ENCODE measurements at regions not wholly inside any gene's neighbourhood (a gene's known extent, or its start where the extent isn't known, plus 50 kb on each side); places are given as distances from the start of the nearest gene placed in this dataset.

GRCh38 chr6:21844120-21844917 lies 250.8 kb downstream of the SOX4 start:
- Histone ChIP-seq H2AFZ (ENCODE audit: low read depth) (no peak overlapping the region), H3K9ac (no peak overlapping the region), H4K20me1 (ENCODE audit: insufficient read depth) (no peaks in the 10 kb centered on the region), H3K9me2 (no peaks in the 10 kb centered on the region), H3K4me3 (ENCODE audit: low read depth in 2 of 2, low read length in 1 of 2) (no peak overlapping the region), H3K4me1 (ENCODE audit: control insufficient read depth in 1 of 2, insufficient read depth in 2 of 2, low read depth in 1 of 2, low read length in 1 of 2) (peaks cover 3 to 20% of the 10 kb centered on the region in 2 experiments; a peak in 1 of 4 replicates), H3K36me3 (replicated peaks in 1 of 2; ENCODE audit: control insufficient read depth in 1 of 2, insufficient read depth in 2 of 2, low read length in 1 of 2) (no peaks in the 10 kb centered on the region), H3K4me2 (no peak overlapping the region), H3K27ac (ENCODE audit: low read depth in 2 of 2, low read length in 1 of 2) (peak overlapping the region in 1 of 2 experiments; percentile 30; a peak in 1 of 4 replicates), H3K79me2 (ENCODE audit: insufficient read depth) (no peaks in the 10 kb centered on the region; the same call in 1 of the 2 replicates), H3K27me3 (ENCODE audit: insufficient read depth) (no peaks in the 10 kb centered on the region), H3F3A (replicated peaks; ENCODE audit: insufficient read depth) (peaks cover 20% of the 10 kb centered on the region), H3K9me3 (no peaks in the 10 kb centered on the region)
- 95% methylated on average over 9 of the region's 10 CpGs for WGBS (ENCODE audit: low lambda C conversion rate)
- CTCF ChIA-PET: interaction anchor here (0.6 kb wide), 1 partner anchor 16 kb away, joined by 3 read pairs; no protein-coding TSS in a partner anchor
- TF ChIP-seq, protein P1, sequence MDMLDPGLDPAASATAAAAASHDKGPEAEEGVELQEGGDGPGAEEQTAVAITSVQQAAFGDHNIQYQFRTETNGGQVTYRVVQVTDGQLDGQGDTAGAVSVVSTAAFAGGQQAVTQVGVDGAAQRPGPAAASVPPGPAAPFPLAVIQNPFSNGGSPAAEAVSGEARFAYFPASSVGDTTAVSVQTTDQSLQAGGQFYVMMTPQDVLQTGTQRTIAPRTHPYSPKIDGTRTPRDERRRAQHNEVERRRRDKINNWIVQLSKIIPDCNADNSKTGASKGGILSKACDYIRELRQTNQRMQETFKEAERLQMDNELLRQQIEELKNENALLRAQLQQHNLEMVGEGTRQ (IDR thresholded peaks at IDR 0.05; ENCODE audit: borderline replicate concordance, low read depth, low read length): no peak
- TF ChIP-seq FOXJ3 (CRISPR knock-in tag; IDR thresholded peaks at IDR 0.05) (no peak), RAD21 (IDR thresholded peaks at IDR 0.05; ENCODE audit: low read length) (no peak), TAF1 (IDR thresholded peaks at IDR 0.05; ENCODE audit: borderline replicate concordance, low read depth, low read length) (no peak), MEF2A (IDR thresholded peaks at IDR 0.05; ENCODE audit: borderline replicate concordance, low read depth) (no peak), RXRA (IDR thresholded peaks at IDR 0.05; ENCODE audit: borderline replicate concordance, low read depth) (no peak), ELF1 (IDR thresholded peaks at IDR 0.05) (no peak)
- DNase-seq: no peak
- POLR2A ChIA-PET: no interaction called here

- WGBS (ENCODE audit: low lambda C conversion rate): 95% methylated on average over 3 of the region's 3 CpGs
- peak; percentile 27 for DNase-seq
- Histone ChIP-seq H4K20me1 (ENCODE audit: insufficient read depth) (no peaks in the 10 kb centered on the region), H3K4me2 (no peak overlapping the region), H3K79me2 (ENCODE audit: insufficient read depth) (no peaks in the 10 kb centered on the region; the same call in 1 of the 2 replicates), H3K4me3 (ENCODE audit: low read depth in 2 of 2, low read length in 1 of 2) (no peak overlapping the region), H3K4me1 (ENCODE audit: control insufficient read depth in 1 of 2, insufficient read depth in 2 of 2, low read depth in 1 of 2, low read length in 1 of 2) (peaks cover 3 to 20% of the 10 kb centered on the region in 2 experiments; a peak in 1 of 4 replicates), H3K9ac (no peak overlapping the region), H3K27me3 (ENCODE audit: insufficient read depth) (no peaks in the 10 kb centered on the region), H3K9me2 (no peaks in the 10 kb centered on the region), H3K9me3 (no peaks in the 10 kb centered on the region), H3K36me3 (replicated peaks in 1 of 2; ENCODE audit: control insufficient read depth in 1 of 2, insufficient read depth in 2 of 2, low read length in 1 of 2) (no peaks in the 10 kb centered on the region), H3K27ac (ENCODE audit: low read depth in 2 of 2, low read length in 1 of 2) (peak overlapping the region in 1 of 2 experiments; percentile 30; a peak in 1 of 4 replicates), H3F3A (replicated peaks; ENCODE audit: insufficient read depth) (peaks cover 17% of the 10 kb centered on the region), H2AFZ (ENCODE audit: low read depth) (no peak overlapping the region)
- ChIA-PET CTCF (no interaction called here), POLR2A (no interaction called here)
- no peak for TF ChIP-seq FOSL2 (IDR thresholded peaks at IDR 0.05; ENCODE audit: borderline replicate concordance, low read depth)
- no peak for TF ChIP-seq JUND (IDR thresholded peaks at IDR 0.05)
- TF ChIP-seq, protein P2, sequence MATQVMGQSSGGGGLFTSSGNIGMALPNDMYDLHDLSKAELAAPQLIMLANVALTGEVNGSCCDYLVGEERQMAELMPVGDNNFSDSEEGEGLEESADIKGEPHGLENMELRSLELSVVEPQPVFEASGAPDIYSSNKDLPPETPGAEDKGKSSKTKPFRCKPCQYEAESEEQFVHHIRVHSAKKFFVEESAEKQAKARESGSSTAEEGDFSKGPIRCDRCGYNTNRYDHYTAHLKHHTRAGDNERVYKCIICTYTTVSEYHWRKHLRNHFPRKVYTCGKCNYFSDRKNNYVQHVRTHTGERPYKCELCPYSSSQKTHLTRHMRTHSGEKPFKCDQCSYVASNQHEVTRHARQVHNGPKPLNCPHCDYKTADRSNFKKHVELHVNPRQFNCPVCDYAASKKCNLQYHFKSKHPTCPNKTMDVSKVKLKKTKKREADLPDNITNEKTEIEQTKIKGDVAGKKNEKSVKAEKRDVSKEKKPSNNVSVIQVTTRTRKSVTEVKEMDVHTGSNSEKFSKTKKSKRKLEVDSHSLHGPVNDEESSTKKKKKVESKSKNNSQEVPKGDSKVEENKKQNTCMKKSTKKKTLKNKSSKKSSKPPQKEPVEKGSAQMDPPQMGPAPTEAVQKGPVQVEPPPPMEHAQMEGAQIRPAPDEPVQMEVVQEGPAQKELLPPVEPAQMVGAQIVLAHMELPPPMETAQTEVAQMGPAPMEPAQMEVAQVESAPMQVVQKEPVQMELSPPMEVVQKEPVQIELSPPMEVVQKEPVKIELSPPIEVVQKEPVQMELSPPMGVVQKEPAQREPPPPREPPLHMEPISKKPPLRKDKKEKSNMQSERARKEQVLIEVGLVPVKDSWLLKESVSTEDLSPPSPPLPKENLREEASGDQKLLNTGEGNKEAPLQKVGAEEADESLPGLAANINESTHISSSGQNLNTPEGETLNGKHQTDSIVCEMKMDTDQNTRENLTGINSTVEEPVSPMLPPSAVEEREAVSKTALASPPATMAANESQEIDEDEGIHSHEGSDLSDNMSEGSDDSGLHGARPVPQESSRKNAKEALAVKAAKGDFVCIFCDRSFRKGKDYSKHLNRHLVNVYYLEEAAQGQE (IDR thresholded peaks at IDR 0.05; ENCODE audit: low read depth, low read length): no peak
- TF ChIP-seq ELF1 (IDR thresholded peaks at IDR 0.05): no peak
- TF ChIP-seq NFIC (IDR thresholded peaks at IDR 0.05; ENCODE audit: borderline replicate concordance): no peak
- TF ChIP-seq RXRA (IDR thresholded peaks at IDR 0.05; ENCODE audit: borderline replicate concordance, low read depth): no peak
- no peak for TF ChIP-seq RAD21 (IDR thresholded peaks at IDR 0.05; ENCODE audit: low read length)
- no peak for TF ChIP-seq GABPA (IDR thresholded peaks at IDR 0.05; ENCODE audit: low read depth)
- TF ChIP-seq TEAD4 (IDR thresholded peaks at IDR 0.05; ENCODE audit: borderline replicate concordance, insufficient read depth): no peak
- TF ChIP-seq, protein P3, sequence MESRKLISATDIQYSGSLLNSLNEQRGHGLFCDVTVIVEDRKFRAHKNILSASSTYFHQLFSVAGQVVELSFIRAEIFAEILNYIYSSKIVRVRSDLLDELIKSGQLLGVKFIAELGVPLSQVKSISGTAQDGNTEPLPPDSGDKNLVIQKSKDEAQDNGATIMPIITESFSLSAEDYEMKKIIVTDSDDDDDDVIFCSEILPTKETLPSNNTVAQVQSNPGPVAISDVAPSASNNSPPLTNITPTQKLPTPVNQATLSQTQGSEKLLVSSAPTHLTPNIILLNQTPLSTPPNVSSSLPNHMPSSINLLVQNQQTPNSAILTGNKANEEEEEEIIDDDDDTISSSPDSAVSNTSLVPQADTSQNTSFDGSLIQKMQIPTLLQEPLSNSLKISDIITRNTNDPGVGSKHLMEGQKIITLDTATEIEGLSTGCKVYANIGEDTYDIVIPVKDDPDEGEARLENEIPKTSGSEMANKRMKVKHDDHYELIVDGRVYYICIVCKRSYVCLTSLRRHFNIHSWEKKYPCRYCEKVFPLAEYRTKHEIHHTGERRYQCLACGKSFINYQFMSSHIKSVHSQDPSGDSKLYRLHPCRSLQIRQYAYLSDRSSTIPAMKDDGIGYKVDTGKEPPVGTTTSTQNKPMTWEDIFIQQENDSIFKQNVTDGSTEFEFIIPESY (IDR thresholded peaks at IDR 0.05; ENCODE audit: borderline replicate concordance, low read depth): no peak
- TF ChIP-seq MEF2A (IDR thresholded peaks at IDR 0.05; ENCODE audit: borderline replicate concordance, low read depth): no peak
- TF ChIP-seq SIN3A (IDR thresholded peaks at IDR 0.05; ENCODE audit: borderline replicate concordance, low read depth, low read length): no peak
- TF ChIP-seq, protein P1 (IDR thresholded peaks at IDR 0.05; ENCODE audit: borderline replicate concordance, low read depth, low read length): no peak
- TF ChIP-seq MXI1 (IDR thresholded peaks at IDR 0.05; ENCODE audit: low read depth, low read length): no peak
- no peak for TF ChIP-seq GATA2 (CRISPR knock-in tag; IDR thresholded peaks at IDR 0.05)
- TF ChIP-seq RFX5 (IDR thresholded peaks at IDR 0.05; ENCODE audit: low read length): no peak
- no peak for TF ChIP-seq SMC3 (IDR thresholded peaks at IDR 0.05; ENCODE audit: low read depth, low read length)
Measured at GRCh38 chr6:21845018-21845417, 251.5 kb downstream of the SOX4 start.
